GM13977 (cell line): ENCODE measurements at regions not wholly inside any gene's neighbourhood (a gene's known extent, or its start where the extent isn't known, plus 50 kb on each side); places are given as distances from the start of the nearest gene placed in this dataset.

Source experiments
- DNase-seq: peaks from one replicate; pipeline ENCODE4 v3.0.0; 2012; ENCODE audit warnings: low spot score
- in situ Hi-C: fragments of 300-500 bp; cut with MboI; formaldehyde crosslinking; loops from one replicate; pipeline ENCODE4 v1.12.0; 2022; ENCODE audit warnings: low sequenced_read_pairs, low pct_unique_long_range_greater_than_20kb, mixed read lengths, inconsistent platforms; ENCODE audit not compliant: unreplicated experiment
- TF ChIP-seq, protein P1 (sequence below): IDR thresholded peaks from 2 replicates; pipeline ENCODE4 v1.5.1; 2012; ENCODE audit warnings: mild to moderate bottlenecking, control low read depth; ENCODE audit not compliant: insufficient read depth; ENCODE audit errors: extremely low read depth, missing control alignments

DNA sequence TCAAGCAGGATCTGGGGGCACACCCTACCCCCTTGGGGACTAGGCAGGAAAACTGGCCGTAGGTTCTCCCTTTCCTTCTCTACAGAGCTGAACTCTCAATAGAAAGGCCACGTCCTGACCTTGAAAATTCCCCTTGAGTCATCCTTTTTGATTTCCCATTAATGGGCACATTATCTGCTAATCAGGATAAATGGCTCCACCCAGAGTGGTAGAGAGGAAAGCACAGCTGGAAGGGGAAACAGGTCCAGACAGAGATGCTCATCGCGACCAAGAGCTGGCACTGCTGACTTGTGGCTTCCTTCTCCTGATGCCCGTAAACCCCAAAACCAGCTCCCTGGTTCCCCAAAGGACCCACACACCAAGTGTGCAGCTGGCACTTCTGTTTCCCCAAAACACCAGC, 206.5 kb upstream of the CDH5 start:
- TF ChIP-seq, protein P1, sequence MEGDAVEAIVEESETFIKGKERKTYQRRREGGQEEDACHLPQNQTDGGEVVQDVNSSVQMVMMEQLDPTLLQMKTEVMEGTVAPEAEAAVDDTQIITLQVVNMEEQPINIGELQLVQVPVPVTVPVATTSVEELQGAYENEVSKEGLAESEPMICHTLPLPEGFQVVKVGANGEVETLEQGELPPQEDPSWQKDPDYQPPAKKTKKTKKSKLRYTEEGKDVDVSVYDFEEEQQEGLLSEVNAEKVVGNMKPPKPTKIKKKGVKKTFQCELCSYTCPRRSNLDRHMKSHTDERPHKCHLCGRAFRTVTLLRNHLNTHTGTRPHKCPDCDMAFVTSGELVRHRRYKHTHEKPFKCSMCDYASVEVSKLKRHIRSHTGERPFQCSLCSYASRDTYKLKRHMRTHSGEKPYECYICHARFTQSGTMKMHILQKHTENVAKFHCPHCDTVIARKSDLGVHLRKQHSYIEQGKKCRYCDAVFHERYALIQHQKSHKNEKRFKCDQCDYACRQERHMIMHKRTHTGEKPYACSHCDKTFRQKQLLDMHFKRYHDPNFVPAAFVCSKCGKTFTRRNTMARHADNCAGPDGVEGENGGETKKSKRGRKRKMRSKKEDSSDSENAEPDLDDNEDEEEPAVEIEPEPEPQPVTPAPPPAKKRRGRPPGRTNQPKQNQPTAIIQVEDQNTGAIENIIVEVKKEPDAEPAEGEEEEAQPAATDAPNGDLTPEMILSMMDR = no peak
- in situ Hi-C loops = no loop called here
- DNase-seq = no peak

DNA sequence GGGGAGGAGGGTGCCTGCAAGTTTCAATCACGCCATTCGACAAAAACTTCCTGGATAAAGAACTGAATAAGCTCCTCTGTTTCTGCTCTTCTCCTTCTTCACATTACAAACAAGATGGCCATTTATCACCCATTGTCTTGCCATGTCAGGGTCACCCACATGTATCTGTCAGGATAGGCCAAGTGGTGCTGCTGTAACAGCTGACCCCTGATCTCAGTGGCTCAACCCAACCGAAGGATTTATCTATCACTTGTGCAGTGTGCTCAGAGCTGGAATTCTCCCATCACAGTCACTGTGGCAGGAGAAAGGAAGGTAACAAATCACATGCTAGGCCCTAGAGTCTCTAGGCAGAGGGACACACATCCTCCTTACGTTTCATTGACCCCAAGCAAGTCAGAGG, 210.0 kb upstream of the CDH5 start:
- DNase-seq = no peak
- TF ChIP-seq, protein P1 = no peak
- in situ Hi-C loops = no loop called here

DNA sequence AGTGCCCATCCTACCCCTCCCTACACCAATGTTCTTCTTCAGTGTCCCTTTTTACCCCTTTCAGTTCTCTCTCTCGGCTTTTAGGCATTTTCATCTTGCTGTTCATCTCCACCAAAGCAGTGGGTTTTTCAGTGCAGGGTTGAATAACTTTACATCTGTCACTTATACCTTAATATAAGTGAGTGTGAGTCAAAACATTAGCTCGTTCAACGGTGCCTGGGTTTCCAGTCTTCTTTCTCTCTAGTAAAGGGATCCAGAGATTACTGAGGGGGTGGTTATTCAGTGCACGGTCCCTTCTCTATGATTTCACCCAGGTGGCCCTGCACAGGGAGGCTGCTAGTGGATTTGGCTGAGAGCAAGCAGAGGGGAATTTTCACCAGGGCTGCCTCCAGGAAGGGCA, 210.6 kb upstream of the CDH5 start:
- no peak for DNase-seq
- in situ Hi-C loops = no loop called here
- TF ChIP-seq, protein P1 = no peak

DNA sequence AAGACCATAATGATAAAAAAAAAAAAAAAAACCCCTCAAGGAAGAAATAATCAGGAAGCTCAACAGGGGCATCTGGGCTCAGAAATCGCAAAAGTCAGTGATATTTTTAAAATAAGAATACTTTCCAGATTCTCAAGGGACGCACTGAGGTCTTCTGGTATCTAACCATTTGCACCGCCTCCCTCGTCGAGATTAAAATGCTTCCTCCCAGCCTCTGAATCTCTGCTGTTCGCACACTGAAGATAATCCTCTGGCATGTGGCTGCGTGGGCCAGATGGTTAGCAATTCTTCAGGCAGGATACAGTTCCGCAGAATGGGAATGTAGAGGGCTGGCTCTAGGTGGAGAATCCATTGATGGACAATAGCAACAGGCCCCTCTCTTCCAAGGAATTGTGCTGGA, 211.7 kb upstream of the CDH5 start:
- no peak for DNase-seq
- TF ChIP-seq, protein P1 = no peak

DNA sequence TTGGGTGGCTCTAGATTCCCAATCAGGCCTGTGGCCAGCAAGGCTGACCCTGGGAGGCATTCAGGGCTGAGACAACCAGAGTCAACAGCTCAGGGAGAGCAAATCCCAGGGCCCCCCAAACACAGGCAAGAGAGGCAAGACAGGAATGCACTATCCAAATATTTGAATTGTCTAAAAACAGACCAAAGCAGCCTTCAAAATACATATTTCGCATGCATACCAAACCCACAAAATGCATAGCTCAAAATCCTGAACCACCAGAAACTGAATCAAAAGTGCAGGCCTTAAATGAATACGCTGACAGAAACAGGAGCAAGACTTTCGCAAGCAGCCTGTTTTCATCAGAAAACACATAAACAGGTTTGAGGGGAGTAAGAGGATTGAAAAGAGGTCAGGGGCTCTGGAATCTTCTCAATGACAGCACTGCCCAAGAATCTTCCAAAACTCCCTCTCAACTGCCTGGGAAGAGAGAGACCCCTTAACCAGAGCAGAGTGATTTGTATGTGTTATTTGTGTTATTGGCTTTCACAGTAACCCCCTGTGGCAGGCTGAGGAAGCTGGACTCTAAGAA, 213.6 kb upstream of the CDH5 start:
- in situ Hi-C loops = no loop called here
- no peak for DNase-seq
- TF ChIP-seq, protein P1 = no peak

More for the DNA sequence above, 211.7 kb upstream of the CDH5 start:
- in situ Hi-C loops = no loop called here

DNA sequence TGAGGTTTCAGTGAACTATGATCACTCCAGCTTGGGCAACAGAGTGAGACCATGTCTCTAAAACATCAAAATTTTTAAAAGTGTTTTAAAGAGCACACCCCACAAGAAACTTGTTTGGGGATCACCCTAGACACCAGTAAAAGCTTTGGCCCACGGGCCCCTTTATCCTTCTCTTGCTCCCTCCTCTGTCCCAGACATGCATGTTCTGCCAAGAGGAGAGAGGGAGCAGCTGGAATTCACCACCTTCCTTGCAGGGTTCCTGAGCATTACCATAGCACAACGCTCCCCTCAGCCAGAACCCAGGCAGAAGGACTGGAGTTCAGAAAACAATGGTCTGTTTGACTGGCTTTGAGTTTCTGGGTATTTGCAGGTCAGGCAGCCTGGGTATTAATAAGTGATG, 214.3 kb upstream of the CDH5 start:
- DNase-seq = no peak
- TF ChIP-seq, protein P1 = no peak
- in situ Hi-C loops = no loop called here

DNA sequence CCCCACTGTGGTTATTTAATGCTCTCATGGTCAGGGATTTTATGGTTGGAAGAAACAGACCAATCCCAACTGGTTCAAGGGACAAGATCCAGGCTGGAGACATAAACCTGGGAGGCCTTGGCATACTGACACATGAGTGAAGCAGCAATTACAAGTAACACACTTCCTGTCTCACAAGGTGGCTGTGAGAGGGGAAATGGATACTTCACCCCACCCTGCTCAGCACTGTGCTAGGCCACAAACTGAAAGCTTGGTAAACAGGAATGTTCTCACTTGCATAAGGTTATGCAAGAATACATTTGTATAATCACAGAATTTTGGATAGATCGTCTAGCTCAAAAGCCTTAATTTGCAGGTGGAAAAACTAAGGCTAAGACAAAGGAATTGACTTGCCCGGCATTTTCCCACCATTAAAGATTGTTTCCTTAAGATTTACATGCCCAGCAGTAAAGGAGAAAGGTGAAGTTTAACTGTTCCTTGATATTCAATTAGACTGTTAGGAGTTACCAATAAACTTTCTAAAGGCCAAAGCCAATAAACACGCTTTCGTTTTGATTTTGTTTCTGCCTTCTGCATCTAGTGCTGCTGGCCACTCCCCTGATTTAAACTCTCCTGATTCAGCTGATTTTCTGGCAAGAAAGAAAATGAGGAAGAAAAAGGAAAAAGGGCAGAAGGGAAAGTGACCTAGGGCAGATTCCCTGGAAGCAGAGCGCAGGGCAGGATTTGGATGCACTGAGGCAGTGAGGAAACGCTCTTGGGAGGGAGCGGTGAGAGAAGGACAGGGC, 215.6 kb upstream of the CDH5 start:
- DNase-seq = no peak
- TF ChIP-seq, protein P1 = no peak
- in situ Hi-C loops = no loop called here
